Epithelial cell of esophagus (primary cell): ENCODE measurements at regions not wholly inside any gene's neighbourhood (a gene's known extent, or its start where the extent isn't known, plus 50 kb on each side); places are given as distances from the start of the nearest gene placed in this dataset.

Source experiments
- DNase-seq: peaks from one replicate; pipeline ENCODE4 v3.0.0; 2010; ENCODE audit warnings: low read depth
- H3K4me3 ChIP-seq: 2 replicates; pipeline ENCODE4 v1.5.1; 2011; ENCODE audit warnings: mild to moderate bottlenecking, low read length, control low read depth
- TF ChIP-seq, protein P1 (sequence below): IDR thresholded peaks from 2 replicates; pipeline ENCODE4 v1.5.1; 2011; ENCODE audit warnings: low read depth, mild to moderate bottlenecking, low read length, control low read depth, inconsistent platforms; ENCODE audit not compliant: insufficient read depth; ENCODE audit errors: missing control alignments

DNA sequence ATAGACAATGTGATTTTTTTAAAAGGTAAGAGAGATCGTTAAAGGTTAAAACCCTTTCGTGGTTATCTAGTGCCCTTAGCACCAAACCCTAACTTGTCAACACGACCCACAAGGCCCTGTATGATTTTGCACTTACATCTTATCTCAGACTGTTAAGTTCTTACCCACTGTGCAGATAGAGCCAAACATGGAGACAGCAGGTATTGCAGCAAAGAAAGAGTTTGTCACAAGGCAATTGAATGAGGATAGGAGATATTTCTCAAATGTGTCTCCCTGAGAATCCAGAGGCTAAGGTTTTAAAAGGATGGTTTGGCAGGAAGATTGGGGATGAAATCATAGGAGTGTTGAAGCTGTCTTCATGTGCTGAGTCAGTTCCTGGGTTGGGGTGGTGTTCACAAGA is 313.4 kb downstream of the AEBP2 start:
- TF ChIP-seq, protein P1, sequence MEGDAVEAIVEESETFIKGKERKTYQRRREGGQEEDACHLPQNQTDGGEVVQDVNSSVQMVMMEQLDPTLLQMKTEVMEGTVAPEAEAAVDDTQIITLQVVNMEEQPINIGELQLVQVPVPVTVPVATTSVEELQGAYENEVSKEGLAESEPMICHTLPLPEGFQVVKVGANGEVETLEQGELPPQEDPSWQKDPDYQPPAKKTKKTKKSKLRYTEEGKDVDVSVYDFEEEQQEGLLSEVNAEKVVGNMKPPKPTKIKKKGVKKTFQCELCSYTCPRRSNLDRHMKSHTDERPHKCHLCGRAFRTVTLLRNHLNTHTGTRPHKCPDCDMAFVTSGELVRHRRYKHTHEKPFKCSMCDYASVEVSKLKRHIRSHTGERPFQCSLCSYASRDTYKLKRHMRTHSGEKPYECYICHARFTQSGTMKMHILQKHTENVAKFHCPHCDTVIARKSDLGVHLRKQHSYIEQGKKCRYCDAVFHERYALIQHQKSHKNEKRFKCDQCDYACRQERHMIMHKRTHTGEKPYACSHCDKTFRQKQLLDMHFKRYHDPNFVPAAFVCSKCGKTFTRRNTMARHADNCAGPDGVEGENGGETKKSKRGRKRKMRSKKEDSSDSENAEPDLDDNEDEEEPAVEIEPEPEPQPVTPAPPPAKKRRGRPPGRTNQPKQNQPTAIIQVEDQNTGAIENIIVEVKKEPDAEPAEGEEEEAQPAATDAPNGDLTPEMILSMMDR: no peak
- peak; percentile 20 for DNase-seq
- no peak overlapping the region for H3K4me3 ChIP-seq

DNA sequence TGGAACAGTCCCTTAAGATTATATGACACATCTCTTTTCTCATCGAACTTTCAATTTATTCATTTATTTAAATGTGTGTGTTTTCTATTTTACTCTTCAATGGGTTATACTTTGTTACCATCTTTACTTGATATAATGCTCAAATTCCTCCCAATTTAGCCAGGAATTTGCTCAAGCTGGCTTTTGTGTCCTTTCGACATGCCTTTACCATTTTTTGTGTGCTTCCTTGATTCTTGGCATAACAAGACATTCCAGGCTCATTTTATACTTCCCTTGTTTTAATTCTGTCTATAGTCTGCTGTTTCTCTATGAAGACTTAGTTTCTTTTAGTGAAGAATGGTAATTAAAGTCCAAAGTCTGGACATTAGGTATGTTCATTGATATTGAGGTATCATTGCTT is 315.8 kb downstream of the AEBP2 start:
- TF ChIP-seq, protein P1: no peak
- H3K4me3 ChIP-seq: no peak overlapping the region
- DNase-seq: no peak

DNA sequence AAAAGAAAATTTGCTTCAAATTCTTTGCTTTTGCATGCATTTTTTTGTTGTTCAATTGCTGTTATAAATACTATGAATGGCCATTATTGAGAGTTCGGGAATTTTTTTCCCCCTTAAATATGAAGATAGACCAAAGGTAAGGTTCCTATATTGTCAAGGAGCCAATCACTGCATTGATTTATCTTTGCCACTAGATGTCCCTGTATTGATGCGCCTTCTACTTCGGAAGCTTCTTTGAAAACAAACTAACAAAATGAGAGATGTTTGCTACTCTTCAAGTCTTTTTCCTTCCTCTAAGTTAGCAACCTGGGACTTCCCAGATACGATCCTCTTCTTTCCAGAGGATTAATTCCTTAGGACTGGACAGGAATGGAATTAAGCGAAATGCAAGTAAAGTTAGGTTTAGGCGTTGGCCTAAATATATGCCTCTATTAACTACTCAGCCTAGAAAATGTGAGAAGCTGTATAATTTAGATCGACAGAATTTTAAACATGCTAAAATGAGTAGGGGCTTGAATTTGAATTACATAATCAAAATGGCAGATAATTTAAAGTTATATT is 318.1 kb downstream of the AEBP2 start:
- no peak overlapping the region for H3K4me3 ChIP-seq
- TF ChIP-seq, protein P1: peak; percentile 63
- peak; percentile 38 for DNase-seq

DNA sequence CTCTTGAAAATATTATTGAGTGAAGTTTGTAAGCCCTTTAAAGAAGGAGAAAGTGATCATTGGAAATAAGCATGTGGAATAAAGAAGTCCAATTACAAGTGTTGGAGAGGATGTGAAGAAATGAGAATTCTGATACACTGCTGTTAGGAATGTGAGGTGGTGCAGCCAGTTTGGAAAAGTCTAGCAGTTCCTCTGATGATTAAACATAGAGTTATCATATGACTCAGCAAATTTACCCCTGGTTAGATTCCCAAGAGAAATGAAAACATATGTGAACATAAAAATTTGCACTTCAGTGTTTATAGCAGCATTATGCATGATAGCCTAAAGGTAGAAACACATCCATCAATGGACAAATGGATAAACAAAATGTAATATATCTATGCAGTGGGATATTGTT is 319.9 kb downstream of the AEBP2 start:
- peak; percentile 62 for DNase-seq
- TF ChIP-seq, protein P1: no peak
- no peak overlapping the region for H3K4me3 ChIP-seq

DNA sequence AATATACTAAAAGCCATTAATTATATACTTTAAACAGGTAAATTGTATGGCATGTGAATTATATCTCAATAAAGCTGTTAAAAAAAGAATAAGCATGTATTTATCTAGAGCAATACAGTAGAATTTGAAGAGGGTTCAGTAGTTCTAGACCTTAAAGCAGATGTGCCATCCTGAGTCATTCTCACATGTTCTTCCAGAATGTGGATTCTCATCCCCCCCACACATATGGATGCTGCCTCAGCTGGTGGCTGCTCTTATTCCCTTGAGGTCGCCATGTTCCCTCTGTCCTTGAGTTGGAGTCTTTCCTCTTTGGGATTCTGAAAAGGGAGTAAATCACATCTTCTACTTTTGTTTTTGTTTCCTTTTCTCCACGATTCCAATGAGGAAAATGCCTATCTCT is 321.3 kb downstream of the AEBP2 start:
- TF ChIP-seq, protein P1: no peak
- H3K4me3 ChIP-seq: no peak overlapping the region
- DNase-seq: no peak

DNA sequence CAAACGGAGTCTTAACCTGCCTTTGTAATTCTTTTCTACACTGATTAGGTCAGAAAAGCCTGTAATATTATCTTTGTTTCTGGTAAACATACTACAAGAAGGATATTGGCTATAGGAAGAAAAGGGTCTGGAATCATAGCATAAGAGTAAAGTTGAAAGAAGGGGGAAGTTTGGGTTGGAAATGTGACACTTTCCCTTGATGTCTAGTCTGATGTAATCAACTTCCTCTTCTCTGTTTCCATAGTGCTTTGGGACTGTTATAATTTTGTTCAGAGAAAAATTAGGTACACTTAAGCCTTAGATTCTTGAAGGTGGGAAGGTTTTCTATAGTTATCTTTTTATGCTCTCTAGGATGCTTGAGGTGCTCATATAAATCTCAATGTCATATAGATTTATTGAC is 322.2 kb downstream of the AEBP2 start:
- no peak for DNase-seq
- H3K4me3 ChIP-seq: no peak overlapping the region
- TF ChIP-seq, protein P1: no peak

DNA sequence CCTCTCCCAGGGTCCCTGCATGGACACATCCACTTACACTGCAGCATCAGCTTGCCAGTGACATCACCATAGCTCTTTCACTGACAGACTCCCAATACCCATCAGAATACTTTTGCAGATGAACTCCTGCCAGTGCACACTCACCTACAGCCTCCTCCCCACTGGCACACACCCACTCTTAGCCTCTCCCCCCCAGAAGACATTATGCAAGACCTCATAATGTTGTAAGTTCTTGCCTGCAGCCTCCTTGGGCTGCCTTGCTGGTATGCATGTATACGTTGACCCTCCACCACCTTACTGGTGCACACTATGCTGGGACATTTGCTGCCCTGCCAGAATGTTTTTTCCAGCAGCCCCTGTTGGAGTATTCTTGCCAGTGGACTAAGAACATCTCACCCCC is 324.2 kb downstream of the AEBP2 start:
- TF ChIP-seq, protein P1: no peak
- no peak overlapping the region for H3K4me3 ChIP-seq
- DNase-seq: peak; percentile 30
